HL-60 (cell line): ENCODE measurements at regions not wholly inside any gene's neighbourhood (a gene's known extent, or its start where the extent isn't known, plus 50 kb on each side); places are given as distances from the start of the nearest gene placed in this dataset.

ENCODE experiments used
- GABPA ChIP-seq: IDR thresholded peaks from 2 replicates; pipeline ENCODE4 v1.6.1; 2012; ENCODE audit warnings: low read depth
- POLR2AphosphoS5 ChIP-seq: IDR thresholded peaks from 2 replicates; pipeline ENCODE4 v1.6.1; 2012; ENCODE audit warnings: low read depth
- SPI1 ChIP-seq: IDR thresholded peaks from 2 replicates; pipeline ENCODE4 v1.6.1; 2012; ENCODE audit warnings: low read depth, mild to moderate bottlenecking, borderline replicate concordance
- TF ChIP-seq, protein P1 (sequence below): IDR thresholded peaks from one replicate; pipeline ENCODE4 v1.5.1; 2011; ENCODE audit warnings: low read length, control low read depth, inconsistent platforms; ENCODE audit not compliant: insufficient read depth
- TF ChIP-seq, protein P2 (sequence below): IDR thresholded peaks from 2 replicates; pipeline ENCODE4 v1.6.1; 2012; ENCODE audit warnings: low read depth; ENCODE audit not compliant: insufficient replicate concordance

DNA sequence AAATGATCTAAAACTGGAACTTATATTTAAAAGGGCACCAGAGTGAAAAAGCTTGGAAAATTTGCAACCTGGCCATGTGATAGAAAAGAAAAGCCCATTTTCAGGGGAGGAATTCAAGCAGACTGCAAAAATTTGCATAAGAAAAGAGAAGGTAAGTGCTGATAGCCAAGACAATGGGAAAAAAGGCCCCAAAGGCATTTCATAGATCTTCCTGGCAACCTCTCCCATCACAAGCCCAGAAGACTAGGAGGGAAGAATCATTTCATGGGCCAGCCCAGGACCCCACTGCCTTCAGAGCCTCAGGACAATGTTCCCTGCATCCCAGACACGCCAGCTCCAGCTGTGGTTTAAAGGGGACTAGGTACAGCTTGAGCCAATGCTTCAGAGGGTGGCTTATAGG, 887.3 kb upstream of the DIAPH2 start:
- no peak for TF ChIP-seq POLR2AphosphoS5
- TF ChIP-seq, protein P1, sequence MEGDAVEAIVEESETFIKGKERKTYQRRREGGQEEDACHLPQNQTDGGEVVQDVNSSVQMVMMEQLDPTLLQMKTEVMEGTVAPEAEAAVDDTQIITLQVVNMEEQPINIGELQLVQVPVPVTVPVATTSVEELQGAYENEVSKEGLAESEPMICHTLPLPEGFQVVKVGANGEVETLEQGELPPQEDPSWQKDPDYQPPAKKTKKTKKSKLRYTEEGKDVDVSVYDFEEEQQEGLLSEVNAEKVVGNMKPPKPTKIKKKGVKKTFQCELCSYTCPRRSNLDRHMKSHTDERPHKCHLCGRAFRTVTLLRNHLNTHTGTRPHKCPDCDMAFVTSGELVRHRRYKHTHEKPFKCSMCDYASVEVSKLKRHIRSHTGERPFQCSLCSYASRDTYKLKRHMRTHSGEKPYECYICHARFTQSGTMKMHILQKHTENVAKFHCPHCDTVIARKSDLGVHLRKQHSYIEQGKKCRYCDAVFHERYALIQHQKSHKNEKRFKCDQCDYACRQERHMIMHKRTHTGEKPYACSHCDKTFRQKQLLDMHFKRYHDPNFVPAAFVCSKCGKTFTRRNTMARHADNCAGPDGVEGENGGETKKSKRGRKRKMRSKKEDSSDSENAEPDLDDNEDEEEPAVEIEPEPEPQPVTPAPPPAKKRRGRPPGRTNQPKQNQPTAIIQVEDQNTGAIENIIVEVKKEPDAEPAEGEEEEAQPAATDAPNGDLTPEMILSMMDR, result no peak
- TF ChIP-seq, protein P2, sequence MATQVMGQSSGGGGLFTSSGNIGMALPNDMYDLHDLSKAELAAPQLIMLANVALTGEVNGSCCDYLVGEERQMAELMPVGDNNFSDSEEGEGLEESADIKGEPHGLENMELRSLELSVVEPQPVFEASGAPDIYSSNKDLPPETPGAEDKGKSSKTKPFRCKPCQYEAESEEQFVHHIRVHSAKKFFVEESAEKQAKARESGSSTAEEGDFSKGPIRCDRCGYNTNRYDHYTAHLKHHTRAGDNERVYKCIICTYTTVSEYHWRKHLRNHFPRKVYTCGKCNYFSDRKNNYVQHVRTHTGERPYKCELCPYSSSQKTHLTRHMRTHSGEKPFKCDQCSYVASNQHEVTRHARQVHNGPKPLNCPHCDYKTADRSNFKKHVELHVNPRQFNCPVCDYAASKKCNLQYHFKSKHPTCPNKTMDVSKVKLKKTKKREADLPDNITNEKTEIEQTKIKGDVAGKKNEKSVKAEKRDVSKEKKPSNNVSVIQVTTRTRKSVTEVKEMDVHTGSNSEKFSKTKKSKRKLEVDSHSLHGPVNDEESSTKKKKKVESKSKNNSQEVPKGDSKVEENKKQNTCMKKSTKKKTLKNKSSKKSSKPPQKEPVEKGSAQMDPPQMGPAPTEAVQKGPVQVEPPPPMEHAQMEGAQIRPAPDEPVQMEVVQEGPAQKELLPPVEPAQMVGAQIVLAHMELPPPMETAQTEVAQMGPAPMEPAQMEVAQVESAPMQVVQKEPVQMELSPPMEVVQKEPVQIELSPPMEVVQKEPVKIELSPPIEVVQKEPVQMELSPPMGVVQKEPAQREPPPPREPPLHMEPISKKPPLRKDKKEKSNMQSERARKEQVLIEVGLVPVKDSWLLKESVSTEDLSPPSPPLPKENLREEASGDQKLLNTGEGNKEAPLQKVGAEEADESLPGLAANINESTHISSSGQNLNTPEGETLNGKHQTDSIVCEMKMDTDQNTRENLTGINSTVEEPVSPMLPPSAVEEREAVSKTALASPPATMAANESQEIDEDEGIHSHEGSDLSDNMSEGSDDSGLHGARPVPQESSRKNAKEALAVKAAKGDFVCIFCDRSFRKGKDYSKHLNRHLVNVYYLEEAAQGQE, result no peak
- no peak for TF ChIP-seq SPI1
- no peak for TF ChIP-seq GABPA
